SJCRH30 (cell line): ENCODE measurements at regions not wholly inside any gene's neighbourhood (a gene's known extent, or its start where the extent isn't known, plus 50 kb on each side); places are given as distances from the start of the nearest gene placed in this dataset.
"Not testable (repeated sequence)": the region's sequence is repeated elsewhere in the genome, so short reads cannot be mapped to it uniquely, and the experiment has no call there.

Experiments
- DNase-seq, 2 experiments: peaks; one replicate each; pipeline ENCODE4 v3.0.0-alpha.2; 2015 to 2020
- H3K27ac ChIP-seq: fragments of 250-450 bp; sonication (Bioruptor Pico); 2 replicates; pipeline ENCODE4 v1.5.1; 2020; ENCODE audit warnings: mild to moderate bottlenecking, moderate library complexity
- H3K27me3 ChIP-seq: fragments of 250-450 bp; sonication (Bioruptor Pico); 2 replicates; pipeline ENCODE4 v1.5.1; 2020; ENCODE audit warnings: mild to moderate bottlenecking, moderate library complexity
- H3K36me3 ChIP-seq: fragments of 250-450 bp; sonication (Bioruptor Pico); 2 replicates; pipeline ENCODE4 v1.5.1; 2020; ENCODE audit warnings: mild to moderate bottlenecking, moderate library complexity
- H3K4me1 ChIP-seq: fragments of 250-450 bp; sonication (Bioruptor Pico); 2 replicates; pipeline ENCODE4 v1.5.1; 2020; ENCODE audit warnings: mild to moderate bottlenecking, moderate library complexity
- H3K4me3 ChIP-seq: fragments of 250-450 bp; sonication (Bioruptor Pico); 2 replicates; pipeline ENCODE4 v1.5.1; 2020; ENCODE audit warnings: mild to moderate bottlenecking, moderate library complexity
- H3K9me3 ChIP-seq: fragments of 250-450 bp; sonication (Bioruptor Pico); replicated peaks from 2 replicates; pipeline ENCODE4 v1.5.1; 2020; ENCODE audit warnings: mild to moderate bottlenecking, moderate library complexity

DNA sequence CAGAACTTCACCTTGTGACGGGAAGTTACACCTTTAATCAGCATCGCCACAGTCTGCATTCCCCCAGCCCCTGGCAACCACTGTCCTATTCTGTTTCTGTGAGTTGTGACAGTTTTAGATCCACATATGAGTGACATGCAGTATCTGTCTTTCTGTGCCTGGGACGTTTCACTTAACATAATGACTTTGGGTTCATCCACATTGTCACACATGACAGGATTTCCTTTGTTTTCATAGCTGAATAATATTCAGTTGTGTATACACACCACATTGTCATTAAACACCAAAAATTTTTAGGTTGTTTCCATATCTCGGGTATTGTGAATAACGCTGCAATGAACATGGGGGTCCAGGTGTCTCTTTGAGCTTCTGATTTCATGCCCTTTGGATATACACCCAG is 62.6 kb upstream of the BDH1 start:
- not testable (repeated sequence) for H3K4me3 ChIP-seq, DNase-seq, H3K27me3 ChIP-seq, H3K9me3 ChIP-seq, H3K27ac ChIP-seq, H3K4me1 ChIP-seq
- H3K36me3 ChIP-seq, result peaks cover 52% of the 10 kb centered on the region

- Histone ChIP-seq H3K27ac (no peak overlapping the region), H3K9me3 (no peaks in the 10 kb centered on the region), H3K4me1 (no peaks in the 10 kb centered on the region), H3K4me3 (no peak overlapping the region), H3K27me3 (no peaks in the 10 kb centered on the region), H3K36me3 (peaks cover 68% of the 10 kb centered on the region)
- DNase-seq, result no peak
Observed at GRCh38 chr3:197615430-197615829, 59.7 kb upstream of the BDH1 start.

DNA sequence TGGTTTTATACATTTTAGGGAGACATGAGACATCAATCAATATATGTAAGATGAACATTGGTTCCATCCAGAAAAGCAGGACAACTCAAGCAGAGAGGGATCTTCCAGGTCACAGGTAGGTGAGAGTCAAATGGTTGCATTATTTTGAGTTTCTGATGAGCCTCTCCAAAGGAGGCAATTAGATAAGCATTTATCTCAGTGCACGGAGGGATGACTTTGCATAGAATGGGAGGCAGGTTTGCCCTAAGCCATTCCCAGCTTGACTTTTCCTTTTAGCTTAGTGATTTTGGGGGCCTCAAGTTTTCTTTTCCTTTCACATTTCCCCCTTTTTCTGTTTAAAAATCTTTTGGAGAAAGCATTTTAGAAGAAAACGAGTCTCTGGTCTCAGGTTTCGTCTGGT is 58.4 kb upstream of the BDH1 start:
- not testable (repeated sequence) for H3K4me1 ChIP-seq, H3K9me3 ChIP-seq, H3K27ac ChIP-seq, H3K4me3 ChIP-seq, H3K27me3 ChIP-seq, DNase-seq
- H3K36me3 ChIP-seq, result peaks cover 74% of the 10 kb centered on the region

DNA sequence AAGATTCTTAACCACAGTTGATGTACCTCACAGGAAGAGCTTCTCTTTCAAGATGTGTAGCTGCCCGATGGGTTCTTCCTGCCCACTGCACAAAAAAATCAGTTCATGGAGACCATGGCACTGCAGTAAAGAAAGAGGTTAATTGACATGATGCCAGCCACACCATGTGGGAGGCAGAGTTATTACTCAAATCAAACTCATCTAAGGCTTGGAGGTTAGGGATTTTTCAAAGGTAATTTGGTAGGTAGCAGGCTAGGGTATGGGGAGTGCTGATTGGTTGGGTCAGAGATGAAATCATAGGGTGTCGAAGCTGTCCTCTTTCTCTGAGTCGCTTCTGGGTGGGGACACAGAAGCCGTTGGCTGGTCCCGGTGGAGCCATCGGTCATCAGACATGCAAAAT is 57.4 kb upstream of the BDH1 start:
- Histone ChIP-seq H3K4me3 (no peak overlapping the region), H3K36me3 (peaks cover 80% of the 10 kb centered on the region), H3K9me3 (no peaks in the 10 kb centered on the region), H3K27me3 (no peaks in the 10 kb centered on the region), H3K27ac (no peak overlapping the region), H3K4me1 (no peaks in the 10 kb centered on the region)
- DNase-seq, result no peak

DNA sequence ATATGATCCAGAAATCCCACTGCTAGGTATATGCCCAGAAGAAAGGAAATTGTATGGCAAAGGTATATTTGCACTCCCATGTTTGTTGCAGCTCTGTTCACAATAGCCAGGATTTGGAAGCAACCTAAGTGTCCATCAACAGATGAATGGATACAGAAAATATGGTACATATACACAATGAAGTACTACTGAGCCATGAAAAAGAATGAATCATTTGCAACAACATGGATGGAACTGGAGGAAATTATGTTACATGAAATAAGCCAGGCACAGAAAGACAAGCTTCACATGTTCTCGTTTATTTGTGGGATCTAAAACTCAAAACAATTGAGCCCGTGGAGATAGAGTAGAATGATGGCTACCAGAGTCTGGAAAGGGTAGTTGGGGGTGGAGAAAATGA is 55.5 kb upstream of the BDH1 start:
- Histone ChIP-seq H3K9me3 (no peaks in the 10 kb centered on the region), H3K27me3 (no peaks in the 10 kb centered on the region), H3K27ac (no peak overlapping the region), H3K36me3 (peaks cover 81% of the 10 kb centered on the region), H3K4me3 (no peak overlapping the region), H3K4me1 (no peaks in the 10 kb centered on the region)
- no peak for DNase-seq

DNA sequence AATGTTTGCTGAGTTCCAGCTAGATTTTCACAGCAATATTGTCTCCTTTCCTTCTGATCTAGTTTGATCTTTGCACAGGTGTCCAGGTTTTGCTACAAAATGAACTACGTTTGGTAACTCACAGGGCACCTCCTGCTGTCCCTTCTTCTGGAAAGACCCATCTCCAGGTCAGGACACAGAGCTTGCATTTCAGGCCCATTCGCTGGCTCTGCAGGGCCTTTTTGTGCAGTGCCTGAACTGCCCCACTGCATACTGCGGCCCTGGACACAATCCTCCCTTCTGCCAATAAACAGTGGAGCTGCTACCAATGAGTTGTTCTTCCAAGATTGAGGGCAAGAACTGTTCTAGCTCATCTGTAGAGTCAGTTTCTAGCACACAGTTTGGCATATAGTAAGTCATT is 50.7 kb upstream of the BDH1 start:
- Histone ChIP-seq H3K9me3 (no peaks in the 10 kb centered on the region), H3K36me3 (peaks cover 50% of the 10 kb centered on the region), H3K4me3 (no peak overlapping the region), H3K27me3 (no peaks in the 10 kb centered on the region), H3K4me1 (no peaks in the 10 kb centered on the region), H3K27ac (no peak overlapping the region)
- DNase-seq, result no peak
